ENCODE measurements at regions not wholly inside any gene's neighbourhood (a gene's known extent, or its start where the extent isn't known, plus 50 kb on each side); places are given as distances from the start of the nearest gene placed in this dataset.

DNA sequence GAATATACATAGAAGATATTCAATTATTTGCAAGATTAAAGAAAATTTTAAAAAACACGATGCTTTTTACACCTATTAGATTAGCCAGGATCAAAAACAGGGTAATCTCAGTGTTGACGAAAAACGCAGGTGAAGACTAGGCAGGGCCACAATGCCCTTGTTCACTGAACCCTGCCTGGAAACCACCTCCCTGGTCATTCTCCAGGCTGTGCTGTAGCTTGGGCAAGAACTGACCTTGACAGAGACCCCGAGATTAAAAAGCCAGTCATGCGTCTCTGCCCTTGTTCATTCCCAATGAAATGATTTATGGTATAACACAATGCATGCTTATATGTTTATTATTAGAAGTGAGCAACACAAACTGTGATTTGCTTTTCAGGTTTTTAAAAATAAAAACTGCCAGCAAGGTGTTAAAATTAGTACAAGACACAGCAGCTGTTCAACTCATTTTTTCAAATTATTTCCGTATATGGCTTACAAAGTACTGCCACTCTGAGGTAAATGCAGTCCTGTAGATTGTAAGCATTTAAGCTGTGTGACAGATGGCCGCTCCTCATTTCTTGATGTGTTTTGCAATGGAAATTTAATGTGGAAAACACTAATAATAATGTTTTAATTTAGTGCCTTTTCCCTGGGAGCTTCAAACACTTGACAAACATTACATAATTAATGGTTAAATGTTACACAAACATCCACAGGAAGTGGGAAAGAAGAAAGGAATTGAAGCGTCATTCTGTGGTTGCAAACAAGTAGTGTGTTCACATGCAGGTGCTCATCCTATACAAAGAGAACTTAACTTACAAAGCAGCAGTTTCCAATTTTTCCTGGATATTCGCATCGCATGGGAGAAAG is 200.2 kb downstream of the VCY1B start:
- TF ChIP-seq, protein P1, sequence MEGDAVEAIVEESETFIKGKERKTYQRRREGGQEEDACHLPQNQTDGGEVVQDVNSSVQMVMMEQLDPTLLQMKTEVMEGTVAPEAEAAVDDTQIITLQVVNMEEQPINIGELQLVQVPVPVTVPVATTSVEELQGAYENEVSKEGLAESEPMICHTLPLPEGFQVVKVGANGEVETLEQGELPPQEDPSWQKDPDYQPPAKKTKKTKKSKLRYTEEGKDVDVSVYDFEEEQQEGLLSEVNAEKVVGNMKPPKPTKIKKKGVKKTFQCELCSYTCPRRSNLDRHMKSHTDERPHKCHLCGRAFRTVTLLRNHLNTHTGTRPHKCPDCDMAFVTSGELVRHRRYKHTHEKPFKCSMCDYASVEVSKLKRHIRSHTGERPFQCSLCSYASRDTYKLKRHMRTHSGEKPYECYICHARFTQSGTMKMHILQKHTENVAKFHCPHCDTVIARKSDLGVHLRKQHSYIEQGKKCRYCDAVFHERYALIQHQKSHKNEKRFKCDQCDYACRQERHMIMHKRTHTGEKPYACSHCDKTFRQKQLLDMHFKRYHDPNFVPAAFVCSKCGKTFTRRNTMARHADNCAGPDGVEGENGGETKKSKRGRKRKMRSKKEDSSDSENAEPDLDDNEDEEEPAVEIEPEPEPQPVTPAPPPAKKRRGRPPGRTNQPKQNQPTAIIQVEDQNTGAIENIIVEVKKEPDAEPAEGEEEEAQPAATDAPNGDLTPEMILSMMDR (IDR thresholded peaks at IDR 0.05), result no peak
- TF ChIP-seq POLR2AphosphoS5 (IDR thresholded peaks at IDR 0.05), result no peak

All from breast epithelium (tissue), 3 donors.